SK-N-SH (cell line): ENCODE measurements at regions not wholly inside any gene's neighbourhood (a gene's known extent, or its start where the extent isn't known, plus 50 kb on each side); places are given as distances from the start of the nearest gene placed in this dataset.

ENCODE experiments used
- CTCF ChIA-PET: fragments of 300-600, 350-600 bp; formaldehyde crosslinking; extraction: SDS; loops from one replicate; lab custom pipeline; 2021; lab: Yijun Ruan, JAX
- POLR2A ChIA-PET: fragments of 350-600 bp; sonication (Branson Sonifier 250); formaldehyde crosslinking; extraction: SDS; loops from one replicate; lab custom pipeline; 2020; ENCODE audit warnings: antibody characterized with exemption, inconsistent platforms; lab: Yijun Ruan, JAX
- DNase-seq: peaks from one replicate; pipeline ENCODE4 v3.0.0; 2012
- H2AFZ ChIP-seq: fragments of 200-600 bp; sonication (generic); 2 replicates; pipeline ENCODE4 v1.8.1; 2016; ENCODE audit warnings: antibody characterized with exemption, mild to moderate bottlenecking, low read depth
- H3F3A ChIP-seq: fragments of 200-600 bp; sonication (generic); replicated peaks from 2 replicates; pipeline ENCODE3; 2016; ENCODE audit warnings: antibody characterized with exemption, mild to moderate bottlenecking; ENCODE audit not compliant: insufficient read depth
- H3K27ac ChIP-seq, 2 experiments: fragments of 200-500 bp in 1 of 2; fragments of 200-600 bp in 1 of 2; sonication (Bioruptor generic) in 1 of 2; sonication (generic), shearing (Covaris generic) in 1 of 2; 2 replicates each; pipeline versions ENCODE4 v1.5.1 to v1.6.1; 2014 to 2016; ENCODE audit warnings: low read depth in 2 of 2, inconsistent platforms in 1 of 2, low read length in 1 of 2, mild to moderate bottlenecking in 1 of 2, mixed read lengths in 1 of 2
- H3K27me3 ChIP-seq: fragments of 200-600 bp; sonication (generic), shearing (Covaris generic); 2 replicates; pipeline ENCODE4 v1.6.1; 2016; ENCODE audit warnings: mixed run types; ENCODE audit not compliant: insufficient read depth
- H3K36me3 ChIP-seq, 2 experiments: fragments of 200-500 bp in 1 of 2; fragments of 200-600 bp in 1 of 2; sonication (Bioruptor generic) in 1 of 2; sonication (generic) in 1 of 2; replicated peaks in 1 of 2; 2 replicates each; pipeline versions ENCODE3 to v1.5.1; 2014 to 2016; ENCODE audit warnings: low read length in 1 of 2, mild to moderate bottlenecking in 1 of 2; ENCODE audit not compliant: insufficient read depth in 2 of 2, control insufficient read depth in 1 of 2
- H3K4me1 ChIP-seq, 2 experiments: fragments of 200-500 bp in 1 of 2; fragments of 200-600 bp in 1 of 2; sonication (Bioruptor generic) in 1 of 2; sonication (generic), shearing (Covaris generic) in 1 of 2; 2 replicates each; pipeline versions ENCODE4 v1.5.1 to v1.6.1; 2014 to 2016; ENCODE audit warnings: low read depth in 1 of 2, low read length in 1 of 2, mixed run types in 1 of 2; ENCODE audit not compliant: insufficient read depth in 2 of 2, control insufficient read depth in 1 of 2
- H3K4me2 ChIP-seq: fragments of 200-600 bp; sonication (generic), shearing (Covaris generic); 2 replicates; pipeline ENCODE4 v1.6.1; 2017; ENCODE audit warnings: mixed run types
- H3K4me3 ChIP-seq, 2 experiments: fragments of 200-500 bp in 1 of 2; fragments of 200-600 bp in 1 of 2; sonication (Bioruptor generic) in 1 of 2; sonication (generic), shearing (Covaris generic) in 1 of 2; 2 replicates each; pipeline versions ENCODE4 v1.5.1 to v1.8.1; 2014 to 2016; ENCODE audit warnings: low read depth in 2 of 2, inconsistent platforms in 1 of 2, low read length in 1 of 2, mild to moderate bottlenecking in 1 of 2, mixed read lengths in 1 of 2, moderate library complexity in 1 of 2
- H3K79me2 ChIP-seq: fragments of 200-600 bp; sonication (generic); 2 replicates; pipeline ENCODE4 v1.8.1; 2017; ENCODE audit warnings: mild to moderate bottlenecking; ENCODE audit not compliant: insufficient read depth
- H3K9ac ChIP-seq: fragments of 200-600 bp; sonication (generic); 2 replicates; pipeline ENCODE4 v1.6.1; 2017; ENCODE audit warnings: mixed run types
- H3K9me2 ChIP-seq: fragments of 200-600 bp; sonication (generic); 2 replicates; pipeline ENCODE4 v1.6.1; 2017; ENCODE audit warnings: mixed run types
- H3K9me3 ChIP-seq: fragments of 200-600 bp; sonication (generic); 2 replicates; pipeline ENCODE4 v1.6.1; 2017; ENCODE audit warnings: mixed run types, mild to moderate bottlenecking, moderate library complexity
- H4K20me1 ChIP-seq: fragments of 200-600 bp; sonication (generic); 2 replicates; pipeline ENCODE4 v1.6.1; 2017; ENCODE audit warnings: mild to moderate bottlenecking, mixed run types; ENCODE audit not compliant: insufficient read depth
- ELF1 ChIP-seq: IDR thresholded peaks from 2 replicates; pipeline ENCODE4 v1.4.0; 2012
- EZH2phosphoT487 ChIP-seq: fragments of 200-600 bp; sonication (generic); IDR thresholded peaks from 2 replicates; pipeline ENCODE4 v1.6.1; 2017; ENCODE audit warnings: low read depth, mixed run types, mild to moderate bottlenecking, antibody characterized with exemption, moderate library complexity, borderline replicate concordance
- FOXM1 ChIP-seq: IDR thresholded peaks from 2 replicates; pipeline ENCODE4 v1.4.0; 2012; ENCODE audit warnings: low read depth, mild to moderate bottlenecking
- GABPA ChIP-seq: IDR thresholded peaks from 2 replicates; pipeline ENCODE4 v1.4.0; 2012; ENCODE audit warnings: low read depth, mild to moderate bottlenecking
- JUND ChIP-seq: IDR thresholded peaks from 2 replicates; pipeline ENCODE4 v1.4.0; 2012
- MXI1 ChIP-seq: IDR thresholded peaks from 2 replicates; pipeline ENCODE4 v1.6.1; 2012; ENCODE audit warnings: mild to moderate bottlenecking, low read depth, low read length, improper control_type of control experiment
- PBX3 ChIP-seq: IDR thresholded peaks from 2 replicates; pipeline ENCODE4; 2012
- REST ChIP-seq: IDR thresholded peaks from 2 replicates; pipeline ENCODE4 v1.6.1; 2012; ENCODE audit warnings: mild to moderate bottlenecking, low read depth, low read length, moderate library complexity
- RXRA ChIP-seq: IDR thresholded peaks from 2 replicates; pipeline ENCODE4 v1.4.0; 2012; ENCODE audit warnings: low read depth, mild to moderate bottlenecking, borderline replicate concordance
- SIN3A ChIP-seq: IDR thresholded peaks from 2 replicates; pipeline ENCODE4 v1.6.1; 2012; ENCODE audit warnings: low read depth, mild to moderate bottlenecking, low read length, moderate library complexity, borderline replicate concordance
- TCF12 ChIP-seq: IDR thresholded peaks from 2 replicates; pipeline ENCODE4 v1.4.0; 2012
- TEAD4 ChIP-seq: IDR thresholded peaks from 2 replicates; pipeline ENCODE4 v1.4.0; 2012; ENCODE audit warnings: mild to moderate bottlenecking, borderline replicate concordance; ENCODE audit not compliant: insufficient read depth
- USF1 ChIP-seq: IDR thresholded peaks from 2 replicates; pipeline ENCODE4 v1.4.0; 2012; ENCODE audit warnings: low read depth, borderline replicate concordance
- WGBS: methylation state at CpG from one replicate; pipeline ENCODE4 v1.1.6; 2017; ENCODE audit warnings: low lambda C conversion rate; 5-methylcytosine and 5-hydroxymethylcytosine counted together

- TF ChIP-seq SIN3A: no peak
- TF ChIP-seq TCF12: no peak
Measured at GRCh38 chr2:15735484-15736326, 144.0 kb downstream of the DDX1 start (continued).

- WGBS: 43% methylated on average over 4 of the region's 4 CpGs
- ChIA-PET CTCF (interaction anchor here (0.7 to 3.8 kb wide), 5 partner anchors 9 to 203 kb away, joined by 3 to 14 read pairs (median 3); no protein-coding TSS in a partner anchor), POLR2A (no interaction called here)
- peaks cover 0 to 21% of the 10 kb centered on the region in 2 experiments; a peak in 1 of 4 replicates for H3K4me1 ChIP-seq
- H2AFZ ChIP-seq: no peak overlapping the region
- no peaks in the 10 kb centered on the region for H3K36me3 ChIP-seq
- no peaks in the 10 kb centered on the region for H3F3A ChIP-seq
- DNase-seq: no peak
- H3K27ac ChIP-seq: no peak overlapping the region
- H3K4me2 ChIP-seq: no peak overlapping the region
- no peaks in the 10 kb centered on the region for H3K27me3 ChIP-seq
- H3K9me3 ChIP-seq: no peaks in the 10 kb centered on the region
- H4K20me1 ChIP-seq: no peaks in the 10 kb centered on the region
- no peak overlapping the region for H3K4me3 ChIP-seq
- no peaks in the 10 kb centered on the region for H3K9me2 ChIP-seq
- TF ChIP-seq REST: no peak
- TF ChIP-seq PBX3: no peak
- TF ChIP-seq TEAD4: no peak
- no peak for TF ChIP-seq RXRA
- TF ChIP-seq MXI1: no peak
- no peak for TF ChIP-seq TCF12
- TF ChIP-seq FOXM1: no peak
- no peak for TF ChIP-seq JUND
- TF ChIP-seq USF1: no peak
- no peak for TF ChIP-seq SIN3A
- TF ChIP-seq EZH2phosphoT487: no peak
- TF ChIP-seq ELF1: no peak
- no peak for TF ChIP-seq GABPA
- no peaks in the 10 kb centered on the region for H3K79me2 ChIP-seq
- H3K9ac ChIP-seq: no peak overlapping the region
Measured at GRCh38 chr2:15736396-15737180, 144.9 kb downstream of the DDX1 start.
